GM12878 (cell line): ENCODE measurements at regions not wholly inside any gene's neighbourhood (a gene's known extent, or its start where the extent isn't known, plus 50 kb on each side); places are given as distances from the start of the nearest gene placed in this dataset.

ENCODE experiments used
- BMI1 ChIP-seq: fragments of 450-650 bp; IDR thresholded peaks from 2 replicates; pipeline ENCODE4 v1.6.1; 2016; ENCODE audit warnings: mild to moderate bottlenecking, moderate library complexity, borderline replicate concordance
- CHD1 ChIP-seq: IDR thresholded peaks from 2 replicates; pipeline ENCODE4 v1.6.1; 2012; ENCODE audit warnings: low read depth, low read length, improper control_type of control experiment
- ESRRA ChIP-seq: IDR thresholded peaks from 2 replicates; pipeline ENCODE4 v1.6.1; 2012; ENCODE audit warnings: mild to moderate bottlenecking, low read length, improper control_type of control experiment
- EZH2 ChIP-seq: IDR thresholded peaks from 2 replicates; pipeline ENCODE4 v1.6.1; 2012; ENCODE audit warnings: low read depth, mild to moderate bottlenecking, control low read depth, inconsistent platforms, low read length, borderline replicate concordance; ENCODE audit not compliant: control insufficient read depth
- GABPA ChIP-seq: IDR thresholded peaks from 2 replicates; pipeline ENCODE4 v1.6.1; 2014; ENCODE audit warnings: antibody characterized with exemption, low read depth, mild to moderate bottlenecking, inconsistent platforms
- LARP7 ChIP-seq: fragments of 450-650 bp; IDR thresholded peaks from 2 replicates; pipeline ENCODE4 v1.6.1; 2017; ENCODE audit warnings: mild to moderate bottlenecking
- MTA2 ChIP-seq: fragments of 450-650 bp; IDR thresholded peaks from 2 replicates; pipeline ENCODE4 v1.6.1; 2016; ENCODE audit warnings: low read depth, mild to moderate bottlenecking, moderate library complexity
- NR2F1 ChIP-seq: fragments of 450-650 bp; conservative IDR thresholded peaks from 2 replicates; pipeline ENCODE4 v1.6.1; 2017; ENCODE audit warnings: mild to moderate bottlenecking
- POLR2AphosphoS5 ChIP-seq: IDR thresholded peaks from 2 replicates; pipeline ENCODE4 v1.6.1; 2011; ENCODE audit warnings: mild to moderate bottlenecking, low read length, inconsistent platforms
- RBBP5 ChIP-seq: fragments of 200-600 bp; sonication (generic); conservative IDR thresholded peaks from 2 replicates; pipeline ENCODE4 v1.6.1; 2016
- SMAD1 ChIP-seq: fragments of 450-650 bp; IDR thresholded peaks from 2 replicates; pipeline ENCODE4 v1.6.1; 2018; ENCODE audit warnings: mild to moderate bottlenecking, low read depth; ENCODE audit not compliant: partially characterized antibody
- SP1 ChIP-seq: IDR thresholded peaks from one replicate; pipeline ENCODE4 v1.6.1; 2011; ENCODE audit warnings: low read depth, low read length
- SREBF1 ChIP-seq: IDR thresholded peaks from 2 replicates; pipeline ENCODE4 v1.6.1; 2012; ENCODE audit warnings: mild to moderate bottlenecking, low read length
- SRF ChIP-seq, 2 experiments: IDR thresholded peaks; 2 replicates each; pipeline ENCODE4 v1.6.1; 2011; ENCODE audit warnings: low read depth in 2 of 2, low read length in 2 of 2, mild to moderate bottlenecking in 1 of 2, moderate library complexity in 1 of 2
- STAT3 ChIP-seq: IDR thresholded peaks from 2 replicates; pipeline ENCODE4 v1.6.1; 2011; ENCODE audit warnings: low read depth, low read length, improper control_type of control experiment
- WRNIP1 ChIP-seq: IDR thresholded peaks from 2 replicates; pipeline ENCODE4 v1.6.1; 2011; ENCODE audit warnings: low read depth, low read length, improper control_type of control experiment, borderline replicate concordance
- ZBED1 ChIP-seq: IDR thresholded peaks from 2 replicates; pipeline ENCODE4 v1.6.1; 2016; ENCODE audit warnings: borderline replicate concordance
- TF ChIP-seq, protein P1 (sequence below): IDR thresholded peaks from 2 replicates; pipeline ENCODE4 v1.6.1; 2012; ENCODE audit warnings: improper control_type of control experiment, low read depth, low read length; ENCODE audit not compliant: insufficient replicate concordance
- TF ChIP-seq, protein P2 (sequence below): fragments of 450-650 bp; IDR thresholded peaks from 2 replicates; pipeline ENCODE4 v1.6.1; 2016; ENCODE audit warnings: mild to moderate bottlenecking, moderate library complexity, borderline replicate concordance
- TF ChIP-seq, protein P3 (sequence below): fragments of 450-650 bp; IDR thresholded peaks from 2 replicates; pipeline ENCODE4 v1.6.1; 2017; ENCODE audit warnings: antibody characterized with exemption, mild to moderate bottlenecking, moderate library complexity

DNA sequence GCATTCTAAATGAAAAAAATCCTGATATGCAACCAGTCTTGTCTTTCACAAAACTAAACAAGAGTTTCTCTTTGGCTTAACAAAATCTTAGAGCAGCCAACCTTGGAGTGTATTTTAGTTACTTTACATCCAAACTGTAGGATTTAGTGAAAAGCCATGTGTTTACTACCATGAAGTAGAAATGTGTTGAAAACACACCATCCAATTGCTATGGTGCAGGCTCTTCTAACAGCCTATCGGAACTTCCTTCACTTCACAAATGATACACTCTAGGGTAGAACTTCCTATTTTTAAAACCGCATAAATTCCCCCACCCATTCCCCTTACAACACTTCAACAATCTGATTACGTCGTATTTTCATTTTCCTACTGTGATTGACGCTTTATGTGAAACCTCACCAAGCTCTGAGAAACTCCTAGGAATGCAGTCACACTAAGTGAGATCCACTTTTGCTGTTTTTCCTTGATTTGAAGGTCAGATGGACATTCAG is 74.4 kb upstream of the MAP4K4 start (continued):
- TF ChIP-seq, protein P1, sequence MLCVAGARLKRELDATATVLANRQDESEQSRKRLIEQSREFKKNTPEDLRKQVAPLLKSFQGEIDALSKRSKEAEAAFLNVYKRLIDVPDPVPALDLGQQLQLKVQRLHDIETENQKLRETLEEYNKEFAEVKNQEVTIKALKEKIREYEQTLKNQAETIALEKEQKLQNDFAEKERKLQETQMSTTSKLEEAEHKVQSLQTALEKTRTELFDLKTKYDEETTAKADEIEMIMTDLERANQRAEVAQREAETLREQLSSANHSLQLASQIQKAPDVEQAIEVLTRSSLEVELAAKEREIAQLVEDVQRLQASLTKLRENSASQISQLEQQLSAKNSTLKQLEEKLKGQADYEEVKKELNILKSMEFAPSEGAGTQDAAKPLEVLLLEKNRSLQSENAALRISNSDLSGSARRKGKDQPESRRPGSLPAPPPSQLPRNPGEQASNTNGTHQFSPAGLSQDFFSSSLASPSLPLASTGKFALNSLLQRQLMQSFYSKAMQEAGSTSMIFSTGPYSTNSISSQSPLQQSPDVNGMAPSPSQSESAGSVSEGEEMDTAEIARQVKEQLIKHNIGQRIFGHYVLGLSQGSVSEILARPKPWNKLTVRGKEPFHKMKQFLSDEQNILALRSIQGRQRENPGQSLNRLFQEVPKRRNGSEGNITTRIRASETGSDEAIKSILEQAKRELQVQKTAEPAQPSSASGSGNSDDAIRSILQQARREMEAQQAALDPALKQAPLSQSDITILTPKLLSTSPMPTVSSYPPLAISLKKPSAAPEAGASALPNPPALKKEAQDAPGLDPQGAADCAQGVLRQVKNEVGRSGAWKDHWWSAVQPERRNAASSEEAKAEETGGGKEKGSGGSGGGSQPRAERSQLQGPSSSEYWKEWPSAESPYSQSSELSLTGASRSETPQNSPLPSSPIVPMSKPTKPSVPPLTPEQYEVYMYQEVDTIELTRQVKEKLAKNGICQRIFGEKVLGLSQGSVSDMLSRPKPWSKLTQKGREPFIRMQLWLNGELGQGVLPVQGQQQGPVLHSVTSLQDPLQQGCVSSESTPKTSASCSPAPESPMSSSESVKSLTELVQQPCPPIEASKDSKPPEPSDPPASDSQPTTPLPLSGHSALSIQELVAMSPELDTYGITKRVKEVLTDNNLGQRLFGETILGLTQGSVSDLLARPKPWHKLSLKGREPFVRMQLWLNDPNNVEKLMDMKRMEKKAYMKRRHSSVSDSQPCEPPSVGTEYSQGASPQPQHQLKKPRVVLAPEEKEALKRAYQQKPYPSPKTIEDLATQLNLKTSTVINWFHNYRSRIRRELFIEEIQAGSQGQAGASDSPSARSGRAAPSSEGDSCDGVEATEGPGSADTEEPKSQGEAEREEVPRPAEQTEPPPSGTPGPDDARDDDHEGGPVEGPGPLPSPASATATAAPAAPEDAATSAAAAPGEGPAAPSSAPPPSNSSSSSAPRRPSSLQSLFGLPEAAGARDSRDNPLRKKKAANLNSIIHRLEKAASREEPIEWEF, result no peak
- TF ChIP-seq, protein P2, sequence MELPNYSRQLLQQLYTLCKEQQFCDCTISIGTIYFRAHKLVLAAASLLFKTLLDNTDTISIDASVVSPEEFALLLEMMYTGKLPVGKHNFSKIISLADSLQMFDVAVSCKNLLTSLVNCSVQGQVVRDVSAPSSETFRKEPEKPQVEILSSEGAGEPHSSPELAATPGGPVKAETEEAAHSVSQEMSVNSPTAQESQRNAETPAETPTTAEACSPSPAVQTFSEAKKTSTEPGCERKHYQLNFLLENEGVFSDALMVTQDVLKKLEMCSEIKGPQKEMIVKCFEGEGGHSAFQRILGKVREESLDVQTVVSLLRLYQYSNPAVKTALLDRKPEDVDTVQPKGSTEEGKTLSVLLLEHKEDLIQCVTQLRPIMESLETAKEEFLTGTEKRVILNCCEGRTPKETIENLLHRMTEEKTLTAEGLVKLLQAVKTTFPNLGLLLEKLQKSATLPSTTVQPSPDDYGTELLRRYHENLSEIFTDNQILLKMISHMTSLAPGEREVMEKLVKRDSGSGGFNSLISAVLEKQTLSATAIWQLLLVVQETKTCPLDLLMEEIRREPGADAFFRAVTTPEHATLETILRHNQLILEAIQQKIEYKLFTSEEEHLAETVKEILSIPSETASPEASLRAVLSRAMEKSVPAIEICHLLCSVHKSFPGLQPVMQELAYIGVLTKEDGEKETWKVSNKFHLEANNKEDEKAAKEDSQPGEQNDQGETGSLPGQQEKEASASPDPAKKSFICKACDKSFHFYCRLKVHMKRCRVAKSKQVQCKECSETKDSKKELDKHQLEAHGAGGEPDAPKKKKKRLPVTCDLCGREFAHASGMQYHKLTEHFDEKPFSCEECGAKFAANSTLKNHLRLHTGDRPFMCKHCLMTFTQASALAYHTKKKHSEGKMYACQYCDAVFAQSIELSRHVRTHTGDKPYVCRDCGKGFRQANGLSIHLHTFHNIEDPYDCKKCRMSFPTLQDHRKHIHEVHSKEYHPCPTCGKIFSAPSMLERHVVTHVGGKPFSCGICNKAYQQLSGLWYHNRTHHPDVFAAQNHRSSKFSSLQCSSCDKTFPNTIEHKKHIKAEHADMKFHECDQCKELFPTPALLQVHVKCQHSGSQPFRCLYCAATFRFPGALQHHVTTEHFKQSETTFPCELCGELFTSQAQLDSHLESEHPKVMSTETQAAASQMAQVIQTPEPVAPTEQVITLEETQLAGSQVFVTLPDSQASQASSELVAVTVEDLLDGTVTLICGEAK, result no peak
- TF ChIP-seq SREBF1 (no peak), SMAD1 (no peak), NR2F1 (no peak; the same call in none of the 2 replicates), SRF (IDR thresholded peaks at IDR 0.05; ENCODE audit: low read depth in 2 of 2, low read length in 2 of 2) (no peak), ESRRA (no peak), POLR2AphosphoS5 (no peak), WRNIP1 (no peak), BMI1 (peak; percentile 41; the same call in 1 of the 2 replicates), SP1 (no peak), ZBED1 (no peak), MTA2 (peak; percentile 81; the same call in 1 of the 2 replicates), RBBP5 (no peak), CHD1 (no peak), LARP7 (no peak), GABPA (no peak), STAT3 (no peak), EZH2 (no peak)
- TF ChIP-seq, protein P3, sequence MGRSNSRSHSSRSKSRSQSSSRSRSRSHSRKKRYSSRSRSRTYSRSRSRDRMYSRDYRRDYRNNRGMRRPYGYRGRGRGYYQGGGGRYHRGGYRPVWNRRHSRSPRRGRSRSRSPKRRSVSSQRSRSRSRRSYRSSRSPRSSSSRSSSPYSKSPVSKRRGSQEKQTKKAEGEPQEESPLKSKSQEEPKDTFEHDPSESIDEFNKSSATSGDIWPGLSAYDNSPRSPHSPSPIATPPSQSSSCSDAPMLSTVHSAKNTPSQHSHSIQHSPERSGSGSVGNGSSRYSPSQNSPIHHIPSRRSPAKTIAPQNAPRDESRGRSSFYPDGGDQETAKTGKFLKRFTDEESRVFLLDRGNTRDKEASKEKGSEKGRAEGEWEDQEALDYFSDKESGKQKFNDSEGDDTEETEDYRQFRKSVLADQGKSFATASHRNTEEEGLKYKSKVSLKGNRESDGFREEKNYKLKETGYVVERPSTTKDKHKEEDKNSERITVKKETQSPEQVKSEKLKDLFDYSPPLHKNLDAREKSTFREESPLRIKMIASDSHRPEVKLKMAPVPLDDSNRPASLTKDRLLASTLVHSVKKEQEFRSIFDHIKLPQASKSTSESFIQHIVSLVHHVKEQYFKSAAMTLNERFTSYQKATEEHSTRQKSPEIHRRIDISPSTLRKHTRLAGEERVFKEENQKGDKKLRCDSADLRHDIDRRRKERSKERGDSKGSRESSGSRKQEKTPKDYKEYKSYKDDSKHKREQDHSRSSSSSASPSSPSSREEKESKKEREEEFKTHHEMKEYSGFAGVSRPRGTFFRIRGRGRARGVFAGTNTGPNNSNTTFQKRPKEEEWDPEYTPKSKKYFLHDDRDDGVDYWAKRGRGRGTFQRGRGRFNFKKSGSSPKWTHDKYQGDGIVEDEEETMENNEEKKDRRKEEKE, result no peak
